Stimulated activated effector memory CD8-positive, alpha-beta T cell treated with anti-CD3 and anti-CD28 coated beads, Interleukin-12 subunit alpha, Interleukin-12 subunit beta, amount 100 ng/mL, for 72 hours (primary cell): ENCODE measurements at regions not wholly inside any gene's neighbourhood (a gene's known extent, or its start where the extent isn't known, plus 50 kb on each side); places are given as distances from the start of the nearest gene placed in this dataset.
"Not testable (repeated sequence)": the region's sequence is repeated elsewhere in the genome, so short reads cannot be mapped to it uniquely, and the experiment has no call there.

Source experiments
- ATAC-seq: fragments of 150-1000 bp; cut with Tn5 transposase; 2 replicates; pipeline ENCODE4 v1.10.0; 2021
- DNase-seq, 2 donors: peaks; one replicate each; pipeline ENCODE4 v3.0.0; 2021 to 2022; ENCODE audit warnings: low spot score in 2 of 2
- H3K27ac Mint-ChIP-seq: one replicate; pipeline ENCODE4 v1.8.0; 2022; ENCODE audit warnings: mild to moderate bottlenecking, mixed read lengths
- H3K36me3 Mint-ChIP-seq: one replicate; pipeline ENCODE4 v1.8.0; 2022; ENCODE audit warnings: mild to moderate bottlenecking, mixed read lengths
- H3K4me1 Mint-ChIP-seq: one replicate; pipeline ENCODE4 v1.8.0; 2022; ENCODE audit warnings: mixed read lengths
- H3K4me3 Mint-ChIP-seq: one replicate; pipeline ENCODE4 v1.8.0; 2022; ENCODE audit warnings: mild to moderate bottlenecking, mixed read lengths
- H3K9me3 Mint-ChIP-seq: one replicate; pipeline ENCODE4 v1.8.0; 2022; ENCODE audit warnings: mixed read lengths

DNA sequence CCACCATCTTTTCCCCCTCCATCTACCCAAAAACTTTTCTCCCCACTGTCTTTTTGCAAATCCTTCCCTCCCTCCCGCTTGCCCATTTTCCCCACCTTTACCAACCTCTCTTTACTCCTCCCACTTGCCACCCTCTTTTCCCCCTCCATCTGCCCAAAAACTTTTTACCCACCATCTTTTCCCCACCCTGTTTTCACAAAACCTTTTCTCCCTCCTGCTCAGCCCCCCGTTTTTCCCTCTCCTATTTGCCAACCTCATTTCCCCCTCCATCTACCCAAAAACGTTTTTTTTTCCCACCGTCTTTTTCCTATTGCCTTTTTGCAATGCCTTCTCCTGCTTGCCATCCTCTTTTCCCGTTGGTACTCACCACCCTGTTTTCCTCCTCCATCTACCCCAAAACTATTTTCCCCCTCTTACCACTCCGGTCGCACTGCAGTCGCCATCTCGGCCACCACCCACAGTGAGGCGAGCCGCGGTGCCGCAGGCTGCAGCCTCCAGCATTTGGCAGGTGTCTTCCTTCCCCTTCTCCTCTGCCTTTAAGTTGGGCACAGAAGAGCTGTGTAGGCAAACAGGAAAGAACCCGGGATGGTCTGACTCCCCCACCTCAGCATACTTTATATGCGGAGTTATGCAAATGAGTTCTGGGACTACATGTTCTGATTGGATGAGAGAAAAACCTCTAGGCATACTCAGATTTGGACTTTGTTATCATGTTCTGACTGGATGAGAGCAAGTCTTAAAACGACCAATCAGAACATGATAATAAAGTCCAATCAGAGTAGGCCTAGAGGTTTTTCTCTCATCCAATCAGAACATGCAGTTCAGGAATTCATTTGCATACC is 121.2 kb upstream of the VPREB1 start:
- no peaks in the 10 kb centered on the region for H3K4me1 Mint-ChIP-seq

DNA sequence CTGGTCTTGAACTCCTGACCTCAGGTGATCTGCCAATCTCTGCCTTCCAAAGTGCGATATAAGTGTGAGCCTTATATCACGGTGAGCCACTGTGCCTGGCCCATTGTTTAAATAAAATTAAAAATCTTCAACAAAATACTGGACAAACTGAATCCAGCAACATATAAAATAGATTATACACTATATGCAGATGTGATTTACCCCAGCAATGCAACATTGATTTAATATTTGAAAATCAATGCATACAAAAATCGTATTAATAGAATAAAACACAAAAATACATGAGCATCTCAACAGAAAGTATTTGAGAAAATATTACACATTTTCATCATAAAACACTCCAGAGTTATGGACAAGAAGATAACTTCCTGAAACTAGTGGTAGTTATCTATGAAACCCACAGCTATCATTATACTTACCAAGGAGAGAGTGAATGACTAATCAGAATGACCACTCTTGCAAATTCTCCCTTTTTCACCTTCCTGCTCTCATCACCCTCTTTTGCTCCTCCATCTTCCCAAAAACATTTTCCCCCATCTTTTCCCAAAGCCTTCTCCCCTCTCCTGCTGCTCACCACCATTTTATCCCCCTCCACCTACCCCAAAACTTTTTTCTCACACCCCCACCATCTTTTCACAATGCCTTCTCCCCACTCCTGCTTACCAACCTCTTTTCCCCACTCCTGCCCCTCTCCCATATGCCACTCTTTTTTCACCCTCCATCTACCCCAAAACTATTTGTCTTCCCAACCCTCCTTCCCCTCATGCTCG is 122.1 kb upstream of the VPREB1 start:
- no peak overlapping the region for H3K4me3 Mint-ChIP-seq
- no peak for DNase-seq
- H3K9me3 Mint-ChIP-seq = no peaks in the 10 kb centered on the region
- no peak for ATAC-seq
- no peak overlapping the region for H3K27ac Mint-ChIP-seq
- peaks cover 9% of the 10 kb centered on the region for H3K36me3 Mint-ChIP-seq
- no peaks in the 10 kb centered on the region for H3K4me1 Mint-ChIP-seq

More for the DNA sequence above, 121.2 kb upstream of the VPREB1 start:
- H3K9me3 Mint-ChIP-seq = no peaks in the 10 kb centered on the region
- ATAC-seq (no peak), DNase-seq (no peak)
- peaks cover 9% of the 10 kb centered on the region for H3K36me3 Mint-ChIP-seq
- H3K27ac Mint-ChIP-seq = no peak overlapping the region
- H3K4me3 Mint-ChIP-seq = no peak overlapping the region

DNA sequence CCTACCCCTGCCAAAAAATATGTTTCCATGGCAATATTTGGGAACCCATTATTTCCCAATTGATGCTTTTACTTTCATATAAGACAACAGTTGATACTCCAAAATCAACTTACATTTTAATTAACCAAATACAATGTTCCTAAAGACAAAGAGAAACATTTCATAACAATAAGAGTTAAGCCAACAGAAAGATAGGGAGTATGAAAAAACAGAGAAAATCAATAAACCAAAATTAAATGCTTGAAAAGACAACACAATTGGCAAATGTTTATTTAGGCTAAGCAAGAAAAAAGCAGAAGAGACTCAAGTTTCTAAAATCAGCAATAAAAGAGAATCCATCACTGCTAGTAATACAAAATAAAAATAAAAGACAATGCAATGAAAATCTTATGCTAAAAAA is 123.1 kb upstream of the VPREB1 start:
- H3K4me1 Mint-ChIP-seq = no peaks in the 10 kb centered on the region
- no peak overlapping the region for H3K4me3 Mint-ChIP-seq
- H3K27ac Mint-ChIP-seq = no peak overlapping the region
- ATAC-seq (no peak), DNase-seq (no peak)
- H3K36me3 Mint-ChIP-seq = peaks cover 9% of the 10 kb centered on the region
- H3K9me3 Mint-ChIP-seq = no peaks in the 10 kb centered on the region

DNA sequence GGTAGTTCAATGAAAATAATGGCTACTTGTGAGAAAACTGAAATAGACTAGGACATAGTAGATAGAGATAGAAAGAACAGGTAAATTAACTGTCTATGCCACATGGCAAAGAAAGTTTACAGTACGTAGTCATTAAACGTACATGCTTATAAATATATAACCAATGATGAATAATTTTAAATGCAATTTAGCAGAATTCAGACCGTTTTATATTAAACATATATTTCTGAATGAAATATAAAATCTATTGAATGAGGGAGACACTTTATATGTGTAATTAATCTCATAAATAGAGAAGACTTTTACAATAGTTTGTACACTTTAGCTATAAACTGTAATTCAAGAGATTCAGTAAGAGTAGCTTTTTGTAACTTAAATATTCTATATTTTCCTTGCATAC is 124.4 kb upstream of the VPREB1 start:
- Mint-ChIP-seq H3K4me3 (no peak overlapping the region), H3K9me3 (no peaks in the 10 kb centered on the region), H3K36me3 (peaks cover 9% of the 10 kb centered on the region), H3K4me1 (no peaks in the 10 kb centered on the region), H3K27ac (no peak overlapping the region)
- DNase-seq (no peak), ATAC-seq (no peak)

DNA sequence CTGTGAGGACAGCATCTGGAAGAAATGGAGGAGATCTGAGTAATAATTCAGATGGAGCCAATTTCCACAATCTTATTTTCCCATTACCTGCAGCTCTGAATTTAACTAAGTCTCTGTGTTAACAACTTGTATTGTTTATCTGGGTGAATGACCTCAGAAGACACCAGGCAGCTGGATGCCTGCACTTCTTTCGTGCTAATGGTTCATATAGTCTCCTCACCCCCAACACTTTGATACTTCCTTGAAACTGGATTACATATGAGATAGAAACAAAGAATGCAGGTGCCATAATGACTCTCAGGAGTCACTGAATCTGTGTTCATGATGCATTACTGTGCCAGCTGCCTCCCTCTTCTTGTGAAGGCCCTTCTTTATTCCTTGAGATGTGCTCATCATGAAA is 125.6 kb upstream of the VPREB1 start:
- DNase-seq (no peak), ATAC-seq (no peak)
- H3K36me3 Mint-ChIP-seq = peaks cover 9% of the 10 kb centered on the region
- H3K27ac Mint-ChIP-seq = no peak overlapping the region
- no peak overlapping the region for H3K4me3 Mint-ChIP-seq
- H3K4me1 Mint-ChIP-seq = no peaks in the 10 kb centered on the region
- H3K9me3 Mint-ChIP-seq = no peaks in the 10 kb centered on the region

DNA sequence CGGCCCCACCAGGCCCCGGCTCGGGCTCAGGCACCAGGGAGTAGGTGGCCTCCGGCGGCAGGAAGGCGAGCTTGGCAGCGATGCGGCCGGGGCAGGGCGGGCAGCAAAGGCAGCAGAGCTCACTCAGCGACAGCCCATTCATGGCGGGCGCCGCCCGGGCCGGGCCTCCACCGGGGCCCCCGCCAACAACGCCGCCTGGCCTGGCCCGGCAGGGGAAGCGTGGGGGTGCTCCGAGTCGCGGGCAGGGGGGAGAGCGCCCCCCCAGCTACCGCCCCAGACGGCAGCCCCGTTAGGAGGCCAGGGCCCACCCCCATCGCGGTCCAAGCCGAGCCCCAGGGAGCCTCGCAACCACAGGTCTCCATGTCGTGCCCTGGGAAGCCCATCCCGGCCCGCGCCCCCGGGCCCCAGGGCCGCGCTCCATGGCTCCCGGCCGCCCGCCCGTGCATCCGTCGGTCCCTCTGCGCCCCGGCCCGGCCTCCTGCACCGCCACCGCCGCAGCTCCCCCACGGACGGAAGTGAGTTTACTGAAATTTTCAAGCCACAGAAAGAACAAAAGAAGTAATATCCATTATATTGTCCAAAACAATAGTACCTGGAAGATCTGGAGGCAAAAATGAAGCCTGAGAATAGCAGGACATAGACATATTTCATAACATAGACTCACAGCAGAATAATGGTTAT is 126.6 kb upstream of the VPREB1 start:
- H3K27ac Mint-ChIP-seq, DNase-seq, H3K9me3 Mint-ChIP-seq, ATAC-seq, H3K36me3 Mint-ChIP-seq, H3K4me1 Mint-ChIP-seq: not testable (repeated sequence)
- peak overlapping the region; percentile 34 for H3K4me3 Mint-ChIP-seq

DNA sequence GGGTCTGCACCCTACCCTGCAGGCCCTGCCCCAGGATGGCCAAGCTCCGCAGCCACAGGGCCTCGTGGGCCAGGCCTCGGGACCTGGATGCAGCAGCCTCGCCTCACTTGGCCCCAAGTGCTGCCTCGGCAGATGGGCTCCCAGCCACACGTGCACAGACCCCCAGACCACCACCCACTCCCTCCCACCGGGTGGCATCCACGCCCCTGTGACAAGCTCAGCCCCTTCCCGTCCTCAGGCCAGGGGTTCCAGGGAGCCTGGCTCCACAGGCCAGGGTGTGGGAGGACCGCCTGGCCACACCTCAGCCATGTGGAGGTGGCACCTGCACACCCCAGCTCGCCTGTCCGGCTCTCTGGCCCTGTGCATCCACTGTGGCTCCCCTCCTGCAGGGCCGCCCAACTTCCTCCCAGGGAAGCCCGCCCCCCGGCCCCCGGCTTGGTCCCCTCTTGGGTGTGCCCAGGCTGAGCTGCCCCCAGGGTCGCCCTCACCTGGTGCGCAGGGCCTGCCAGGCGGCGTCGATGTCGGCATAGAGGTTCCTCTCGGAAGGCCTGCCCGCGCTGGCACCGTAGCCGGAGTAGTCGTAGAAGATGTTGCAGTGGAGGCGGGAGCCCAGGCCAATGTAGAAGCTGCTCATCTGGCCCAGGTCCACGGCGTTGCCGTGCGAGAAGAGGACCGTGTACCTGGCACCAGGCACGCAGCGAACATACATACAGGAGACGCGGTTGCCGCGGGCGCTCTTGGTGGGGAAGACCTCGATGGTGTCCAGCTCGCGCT is 127.4 kb upstream of the VPREB1 start:
- H3K9me3 Mint-ChIP-seq, ATAC-seq, H3K36me3 Mint-ChIP-seq, DNase-seq, H3K27ac Mint-ChIP-seq, H3K4me1 Mint-ChIP-seq: not testable (repeated sequence)
- H3K4me3 Mint-ChIP-seq = peak overlapping the region; percentile 34

DNA sequence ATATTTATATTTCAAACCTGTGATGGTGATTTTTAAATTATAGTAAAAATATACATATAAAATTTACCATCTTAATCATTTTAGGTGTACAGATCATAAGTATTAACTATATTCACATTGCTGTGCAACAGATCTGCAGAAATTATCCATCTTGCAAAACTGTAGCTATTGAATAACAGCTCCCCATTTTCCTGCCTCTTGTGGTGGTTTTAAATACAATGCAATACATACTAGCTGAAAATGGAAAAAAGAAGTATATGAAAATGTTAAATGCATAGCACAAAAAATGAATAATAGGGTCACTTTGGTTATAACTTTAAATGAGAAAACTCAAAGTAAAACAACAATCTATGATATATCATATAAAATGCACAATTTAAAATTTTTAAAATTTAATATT is 130.9 kb upstream of the VPREB1 start:
- H3K27ac Mint-ChIP-seq = no peak overlapping the region
- no peaks in the 10 kb centered on the region for H3K9me3 Mint-ChIP-seq
- H3K4me3 Mint-ChIP-seq = no peak overlapping the region
- H3K36me3 Mint-ChIP-seq = no peaks in the 10 kb centered on the region
- DNase-seq (no peak), ATAC-seq (no peak)
- H3K4me1 Mint-ChIP-seq = peaks cover 17% of the 10 kb centered on the region

DNA sequence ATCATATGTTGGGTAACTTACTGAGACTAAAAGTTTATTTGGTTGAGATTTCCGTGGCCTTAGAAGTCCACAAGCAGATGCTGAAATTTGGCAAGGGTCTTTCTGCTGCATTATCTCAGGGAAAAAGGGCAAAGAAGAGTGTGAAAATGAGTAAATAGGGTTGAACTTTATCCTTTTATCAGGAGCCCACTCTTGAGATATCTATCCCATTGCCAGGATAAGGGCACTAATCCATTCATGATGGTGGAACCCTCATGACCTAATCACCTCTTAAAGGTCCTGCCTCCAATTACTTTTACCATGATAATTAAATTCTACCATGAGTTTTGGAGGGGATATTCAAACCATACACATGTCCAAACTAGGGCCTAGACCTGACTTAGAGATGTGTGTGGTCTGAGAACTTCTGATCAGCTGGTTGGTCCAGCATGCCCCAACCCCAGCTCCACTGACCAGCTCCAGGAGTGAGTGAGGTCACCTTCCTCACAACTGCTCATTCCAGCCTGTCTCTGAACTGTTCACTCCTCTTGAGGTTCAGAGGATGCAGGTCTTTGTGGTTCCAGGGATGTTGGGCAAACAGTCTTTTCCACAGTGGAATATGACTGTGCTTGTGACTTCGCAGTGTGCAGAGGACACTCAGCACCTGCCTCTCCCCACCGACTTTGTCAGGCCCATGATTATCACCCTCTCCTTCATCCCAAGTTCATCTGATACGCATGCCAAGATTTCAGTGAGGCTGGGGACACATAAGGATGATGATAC is 130.1 kb upstream of the TOP3B start:
- Mint-ChIP-seq H3K4me3 (no peak overlapping the region), H3K4me1 (peaks cover 17% of the 10 kb centered on the region), H3K9me3 (no peaks in the 10 kb centered on the region), H3K36me3 (no peaks in the 10 kb centered on the region), H3K27ac (no peak overlapping the region)
- DNase-seq = no peak
- ATAC-seq = no peak

DNA sequence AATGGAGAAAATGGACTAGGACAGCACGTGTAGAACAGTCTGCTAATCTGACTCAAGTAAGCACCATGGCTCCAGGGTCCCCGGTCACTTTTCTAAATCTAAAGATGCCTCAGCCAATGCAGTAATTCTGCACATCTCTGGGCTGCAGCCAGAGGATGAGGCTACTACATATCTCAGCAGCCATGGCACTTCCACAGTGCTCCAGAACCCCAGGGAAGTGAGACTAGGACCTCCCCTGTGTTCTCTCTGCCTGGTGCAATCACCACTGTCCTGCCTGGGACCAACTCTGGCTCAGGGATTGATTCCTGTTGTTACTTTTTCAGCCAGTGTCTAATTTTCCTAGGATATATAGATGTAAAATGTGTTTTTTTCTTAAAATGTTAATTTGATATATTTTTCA is 129.4 kb upstream of the TOP3B start:
- Mint-ChIP-seq H3K27ac (no peak overlapping the region), H3K4me3 (no peak overlapping the region), H3K9me3 (no peaks in the 10 kb centered on the region), H3K4me1 (peaks cover 17% of the 10 kb centered on the region), H3K36me3 (no peaks in the 10 kb centered on the region)
- no peak for ATAC-seq
- DNase-seq = no peak

DNA sequence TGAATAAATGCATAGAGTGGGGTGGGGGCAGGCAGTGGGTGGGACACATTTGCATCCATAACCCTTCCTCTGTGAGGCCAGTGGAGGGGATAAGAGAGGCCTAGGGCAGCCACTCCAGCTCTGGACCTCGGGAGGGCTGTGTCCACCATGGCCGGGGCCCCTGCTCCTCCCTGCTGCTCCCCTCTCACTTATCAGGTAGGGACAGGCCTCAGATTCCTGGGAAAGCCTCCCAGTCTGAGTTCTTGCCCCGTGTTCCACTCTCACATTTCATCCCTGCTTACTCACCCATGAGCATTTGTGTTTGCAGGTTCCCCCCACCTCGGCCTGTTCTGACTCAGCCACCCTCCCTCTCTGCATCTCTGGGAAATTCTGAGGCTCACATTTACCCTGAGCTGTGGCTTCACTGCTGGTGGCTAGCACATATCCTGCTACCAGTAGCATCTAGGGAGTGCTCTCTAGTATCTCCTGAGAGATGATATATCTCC is 128.7 kb upstream of the TOP3B start:
- Mint-ChIP-seq H3K27ac (peak overlapping the region; percentile 67), H3K4me3 (peak overlapping the region; percentile 11)
- ATAC-seq = peak; percentile 95

DNA sequence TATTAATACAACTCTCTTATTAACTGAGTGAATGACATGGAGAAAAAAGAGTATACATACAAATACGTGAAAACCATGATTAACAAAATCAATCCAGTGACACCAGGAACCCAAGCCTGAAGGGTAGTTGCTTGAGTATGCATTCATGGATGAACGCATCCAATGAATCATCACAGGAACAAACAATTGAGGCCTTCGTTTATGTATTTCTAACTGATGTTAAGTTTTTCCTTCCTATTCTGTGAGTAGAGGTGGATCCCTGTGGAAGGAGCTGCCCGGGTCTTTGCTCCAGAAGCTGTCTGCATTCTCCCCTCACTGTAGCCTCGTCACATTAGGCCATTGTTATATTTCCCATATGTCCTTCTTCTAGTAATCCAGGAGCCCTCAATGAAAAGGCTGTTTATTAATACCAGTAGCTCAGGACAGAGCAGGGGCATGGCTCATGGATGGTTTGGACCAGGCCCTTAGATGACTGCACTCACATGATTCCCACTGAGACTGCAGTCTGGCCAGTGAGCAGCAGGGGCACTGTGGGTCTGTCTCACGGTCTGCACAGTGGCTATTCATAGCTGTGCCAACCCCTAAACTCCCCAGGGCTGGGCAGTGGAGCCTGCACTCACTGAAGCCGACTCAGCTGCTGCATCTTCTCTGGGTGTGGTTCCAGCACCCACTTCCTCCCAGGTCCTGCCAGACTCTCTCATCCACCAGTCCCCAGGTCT is 128.1 kb upstream of the TOP3B start:
- peak overlapping the region; percentile 11 for H3K4me3 Mint-ChIP-seq

More for the DNA sequence above, 128.7 kb upstream of the TOP3B start:
- Mint-ChIP-seq H3K9me3 (no peaks in the 10 kb centered on the region), H3K4me1 (peaks cover 17% of the 10 kb centered on the region), H3K36me3 (no peaks in the 10 kb centered on the region)
- DNase-seq = peak; percentile 36 to 80

DNA sequence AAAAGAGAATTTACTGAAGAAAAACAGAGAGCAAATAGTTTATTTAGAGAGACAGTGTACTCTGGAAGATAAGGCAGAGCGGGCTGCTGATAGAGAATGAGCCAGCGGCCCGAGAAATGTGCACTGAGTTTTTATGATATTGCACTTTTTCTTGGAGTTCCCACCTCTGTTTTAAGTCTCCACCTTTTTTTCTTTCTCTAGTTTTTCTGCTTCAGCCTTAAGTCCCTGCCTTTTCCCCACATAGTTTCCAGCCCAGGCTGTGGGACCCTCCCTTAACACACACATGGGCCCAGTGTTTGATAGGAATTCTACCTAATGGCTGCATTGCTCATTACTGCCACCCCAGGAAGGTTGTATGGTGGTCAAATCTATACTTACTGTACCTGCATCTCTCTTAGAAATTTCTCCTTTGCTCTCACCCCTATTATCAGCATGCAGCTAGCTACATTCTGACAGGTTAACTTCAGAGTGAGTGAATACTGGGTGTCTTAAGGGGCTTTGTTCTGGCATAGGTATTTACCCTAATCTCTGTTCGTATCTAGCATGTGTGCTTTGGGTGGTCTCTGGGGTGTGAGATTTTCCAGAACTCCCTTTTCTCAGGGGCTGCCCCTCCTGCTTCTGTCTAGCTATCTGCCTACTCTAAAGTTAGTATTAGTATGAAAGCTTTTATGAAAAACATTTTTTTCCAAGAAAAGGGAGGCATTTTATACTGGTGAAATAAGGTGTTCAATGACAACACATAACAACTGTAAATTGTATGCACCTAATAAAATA is 127.3 kb upstream of the TOP3B start:
- no peak for DNase-seq
- Mint-ChIP-seq H3K27ac (no peak overlapping the region), H3K4me1 (peaks cover 17% of the 10 kb centered on the region), H3K36me3 (no peaks in the 10 kb centered on the region), H3K9me3 (no peaks in the 10 kb centered on the region), H3K4me3 (no peak overlapping the region)
- ATAC-seq = no peak

More for the DNA sequence above, 128.1 kb upstream of the TOP3B start:
- ATAC-seq (peak; percentile 94), DNase-seq (peak; percentile 35 to 84)
- H3K9me3 Mint-ChIP-seq = no peaks in the 10 kb centered on the region
- H3K27ac Mint-ChIP-seq = peak overlapping the region; percentile 67
- peaks cover 17% of the 10 kb centered on the region for H3K4me1 Mint-ChIP-seq
- no peaks in the 10 kb centered on the region for H3K36me3 Mint-ChIP-seq
